ENCODE measurements at regions not wholly inside any gene's neighbourhood (a gene's known extent, or its start where the extent isn't known, plus 50 kb on each side); places are given as distances from the start of the nearest gene placed in this dataset.

DNA sequence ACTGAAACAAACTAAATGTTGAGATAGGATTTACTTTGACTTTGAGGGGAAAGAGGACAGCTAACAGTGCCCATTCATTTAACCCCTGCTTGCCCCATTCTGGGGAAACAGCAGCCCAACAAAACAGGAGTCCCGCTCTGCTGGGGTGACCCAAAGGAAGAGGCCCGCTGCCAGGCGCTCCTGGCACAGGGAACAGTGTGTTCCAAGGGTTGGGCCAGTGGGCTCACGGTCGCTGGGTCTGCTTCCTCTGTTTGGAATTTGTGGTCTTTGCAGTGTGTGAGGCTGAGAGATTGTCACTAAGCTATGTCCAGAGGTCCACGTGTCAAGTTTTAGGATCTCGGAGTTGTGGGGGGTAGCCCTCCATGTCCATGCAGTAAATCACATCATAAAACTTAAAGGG, 250.4 kb upstream of the C2CD4B start:
- TF ChIP-seq, protein P1, sequence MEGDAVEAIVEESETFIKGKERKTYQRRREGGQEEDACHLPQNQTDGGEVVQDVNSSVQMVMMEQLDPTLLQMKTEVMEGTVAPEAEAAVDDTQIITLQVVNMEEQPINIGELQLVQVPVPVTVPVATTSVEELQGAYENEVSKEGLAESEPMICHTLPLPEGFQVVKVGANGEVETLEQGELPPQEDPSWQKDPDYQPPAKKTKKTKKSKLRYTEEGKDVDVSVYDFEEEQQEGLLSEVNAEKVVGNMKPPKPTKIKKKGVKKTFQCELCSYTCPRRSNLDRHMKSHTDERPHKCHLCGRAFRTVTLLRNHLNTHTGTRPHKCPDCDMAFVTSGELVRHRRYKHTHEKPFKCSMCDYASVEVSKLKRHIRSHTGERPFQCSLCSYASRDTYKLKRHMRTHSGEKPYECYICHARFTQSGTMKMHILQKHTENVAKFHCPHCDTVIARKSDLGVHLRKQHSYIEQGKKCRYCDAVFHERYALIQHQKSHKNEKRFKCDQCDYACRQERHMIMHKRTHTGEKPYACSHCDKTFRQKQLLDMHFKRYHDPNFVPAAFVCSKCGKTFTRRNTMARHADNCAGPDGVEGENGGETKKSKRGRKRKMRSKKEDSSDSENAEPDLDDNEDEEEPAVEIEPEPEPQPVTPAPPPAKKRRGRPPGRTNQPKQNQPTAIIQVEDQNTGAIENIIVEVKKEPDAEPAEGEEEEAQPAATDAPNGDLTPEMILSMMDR (IDR thresholded peaks at IDR 0.05): no peak
- TF ChIP-seq POLR2A (IDR thresholded peaks at IDR 0.05): no peak

Measured in heart left ventricle (tissue), 13 donors.